Hematopoietic multipotent progenitor cell treated with erythropoietin and hydrocortisone succinate and interleukin-3 and kit ligand, for 6 days (in vitro differentiated cells): ENCODE measurements at regions not wholly inside any gene's neighbourhood (a gene's known extent, or its start where the extent isn't known, plus 50 kb on each side); places are given as distances from the start of the nearest gene placed in this dataset.

ENCODE experiments used
- DNase-seq: peaks from one replicate; pipeline ENCODE4 v3.0.0-alpha.2; 2015

- DNase-seq, result no peak
These were observed 69.0 kb upstream of the DAPK1 start for GRCh38 chr9:87428659-87429058.

GRCh38 chr9:87431837-87432236 lies 65.8 kb upstream of the DAPK1 start:
- no peak for DNase-seq

- DNase-seq, result no peak
These were observed 63.8 kb upstream of the DAPK1 start for GRCh38 chr9:87433853-87434252.

GRCh38 chr9:87434366-87434765 lies 63.3 kb upstream of the DAPK1 start:
- DNase-seq, result peak; percentile 54

- DNase-seq, result no peak
These were observed 62.3 kb upstream of the DAPK1 start for GRCh38 chr9:87435189-87435880.

- no peak for DNase-seq
These were observed 61.0 kb upstream of the DAPK1 start for GRCh38 chr9:87436716-87437115.

- no peak for DNase-seq
These were observed 59.7 kb upstream of the DAPK1 start for GRCh38 chr9:87437966-87438365.

- DNase-seq, result no peak
These were observed 56.4 kb upstream of the DAPK1 start for GRCh38 chr9:87441251-87441650.

GRCh38 chr9:87442451-87442850 lies 55.2 kb upstream of the DAPK1 start:
- no peak for DNase-seq

- DNase-seq, result no peak
These were observed 54.7 kb upstream of the DAPK1 start for GRCh38 chr9:87443006-87443405.

- DNase-seq, result no peak
These were observed 54.2 kb upstream of the DAPK1 start for GRCh38 chr9:87443461-87443860.

- peak; percentile 86 for DNase-seq
These were observed 52.0 kb upstream of the DAPK1 start for GRCh38 chr9:87445646-87446045.

- no peak for DNase-seq
These were observed 51.1 kb upstream of the DAPK1 start for GRCh38 chr9:87446527-87446926.

GRCh38 chr9:87447547-87448432 lies 49.9 kb upstream of the DAPK1 start:
- DNase-seq, result peak; percentile 62
